ENCODE measurements at regions not wholly inside any gene's neighbourhood (a gene's known extent, or its start where the extent isn't known, plus 50 kb on each side); places are given as distances from the start of the nearest gene placed in this dataset.

DNA sequence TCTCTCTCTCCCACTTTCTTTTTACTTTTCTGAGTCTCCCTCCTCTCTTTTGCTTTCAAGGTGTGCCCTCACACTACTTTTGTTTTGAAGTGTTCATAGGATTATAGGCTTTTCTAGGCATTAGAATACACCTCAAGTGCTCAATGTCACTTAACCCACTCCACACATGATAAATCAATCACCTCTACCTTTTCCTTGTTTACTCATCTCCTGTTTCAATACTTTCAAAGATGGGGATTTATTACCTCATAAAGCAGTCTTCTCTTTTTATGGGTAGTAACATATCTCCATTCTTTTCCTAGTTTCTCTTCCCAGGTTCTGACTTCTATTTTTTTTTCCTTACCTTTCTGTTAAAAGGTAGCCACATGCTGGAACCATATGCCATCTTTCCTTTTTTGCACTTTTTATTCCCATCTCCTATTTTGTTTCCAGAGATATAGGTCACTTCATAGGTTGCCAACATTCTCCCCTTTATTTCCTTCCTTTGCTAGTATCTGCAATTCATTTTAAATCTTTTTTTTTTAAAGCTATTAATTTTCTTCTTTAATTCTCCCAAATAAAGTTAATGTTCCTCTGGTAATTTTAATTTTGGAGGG is 137.6 kb upstream of the SLC10A2 start:
- TF ChIP-seq, protein P1, sequence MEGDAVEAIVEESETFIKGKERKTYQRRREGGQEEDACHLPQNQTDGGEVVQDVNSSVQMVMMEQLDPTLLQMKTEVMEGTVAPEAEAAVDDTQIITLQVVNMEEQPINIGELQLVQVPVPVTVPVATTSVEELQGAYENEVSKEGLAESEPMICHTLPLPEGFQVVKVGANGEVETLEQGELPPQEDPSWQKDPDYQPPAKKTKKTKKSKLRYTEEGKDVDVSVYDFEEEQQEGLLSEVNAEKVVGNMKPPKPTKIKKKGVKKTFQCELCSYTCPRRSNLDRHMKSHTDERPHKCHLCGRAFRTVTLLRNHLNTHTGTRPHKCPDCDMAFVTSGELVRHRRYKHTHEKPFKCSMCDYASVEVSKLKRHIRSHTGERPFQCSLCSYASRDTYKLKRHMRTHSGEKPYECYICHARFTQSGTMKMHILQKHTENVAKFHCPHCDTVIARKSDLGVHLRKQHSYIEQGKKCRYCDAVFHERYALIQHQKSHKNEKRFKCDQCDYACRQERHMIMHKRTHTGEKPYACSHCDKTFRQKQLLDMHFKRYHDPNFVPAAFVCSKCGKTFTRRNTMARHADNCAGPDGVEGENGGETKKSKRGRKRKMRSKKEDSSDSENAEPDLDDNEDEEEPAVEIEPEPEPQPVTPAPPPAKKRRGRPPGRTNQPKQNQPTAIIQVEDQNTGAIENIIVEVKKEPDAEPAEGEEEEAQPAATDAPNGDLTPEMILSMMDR (IDR thresholded peaks at IDR 0.05): no peak
- TF ChIP-seq POLR2A (IDR thresholded peaks at IDR 0.05) (no peak), POLR2AphosphoS5 (IDR thresholded peaks at IDR 0.05; ENCODE audit: insufficient read depth in 1 of 2, low read depth in 1 of 2) (no peak)

Data from vagina (tissue), 2 donors.